ENCODE measurements at regions not wholly inside any gene's neighbourhood (a gene's known extent, or its start where the extent isn't known, plus 50 kb on each side); places are given as distances from the start of the nearest gene placed in this dataset.

- no peak overlapping the region for H3K4me3 ChIP-seq (ENCODE audit: low read length)
- peaks cover 6% of the 10 kb centered on the region for H3K4me1 ChIP-seq (ENCODE audit: insufficient read depth, low read length)
- no peaks in the 10 kb centered on the region for H3K9me3 ChIP-seq (ENCODE audit: low read depth, low read length)
- H3K27me3 ChIP-seq (ENCODE audit: insufficient read depth, low read length): no peaks in the 10 kb centered on the region
Measured at GRCh38 chr1:222049176-222049575, 307.3 kb upstream of the DUSP10 start.

GRCh38 chr1:222048094-222048595 is 306.3 kb upstream of the DUSP10 start:
- Histone ChIP-seq H3K4me1 (ENCODE audit: insufficient read depth, low read length) (peaks cover 6% of the 10 kb centered on the region), H3K9me3 (ENCODE audit: low read depth, low read length) (no peaks in the 10 kb centered on the region), H3K27me3 (ENCODE audit: insufficient read depth, low read length) (no peaks in the 10 kb centered on the region), H3K4me3 (ENCODE audit: low read length) (no peak overlapping the region)

- Histone ChIP-seq H3K27me3 (ENCODE audit: insufficient read depth, low read length) (no peaks in the 10 kb centered on the region), H3K9me3 (ENCODE audit: low read depth, low read length) (no peaks in the 10 kb centered on the region), H3K4me1 (ENCODE audit: insufficient read depth, low read length) (peaks cover 6% of the 10 kb centered on the region), H3K4me3 (ENCODE audit: low read length) (no peak overlapping the region)
Measured at GRCh38 chr1:222047366-222047765, 305.5 kb upstream of the DUSP10 start.

- H3K4me1 ChIP-seq (ENCODE audit: insufficient read depth, low read length): peaks cover 6% of the 10 kb centered on the region
- no peaks in the 10 kb centered on the region for H3K9me3 ChIP-seq (ENCODE audit: low read depth, low read length)
- H3K4me3 ChIP-seq (ENCODE audit: low read length): no peak overlapping the region
- H3K27me3 ChIP-seq (ENCODE audit: insufficient read depth, low read length): no peaks in the 10 kb centered on the region
Measured at GRCh38 chr1:222046684-222047263, 304.9 kb upstream of the DUSP10 start.

- no peak overlapping the region for H3K4me3 ChIP-seq (ENCODE audit: low read length)
- H3K9me3 ChIP-seq (ENCODE audit: low read depth, low read length): no peaks in the 10 kb centered on the region
- peaks cover 6% of the 10 kb centered on the region for H3K4me1 ChIP-seq (ENCODE audit: insufficient read depth, low read length)
- no peaks in the 10 kb centered on the region for H3K27me3 ChIP-seq (ENCODE audit: insufficient read depth, low read length)
Measured at GRCh38 chr1:222045786-222046185, 303.9 kb upstream of the DUSP10 start.

- H3K9me3 ChIP-seq (ENCODE audit: low read depth, low read length): no peaks in the 10 kb centered on the region
- peaks cover 6% of the 10 kb centered on the region for H3K4me1 ChIP-seq (ENCODE audit: insufficient read depth, low read length)
- no peaks in the 10 kb centered on the region for H3K27me3 ChIP-seq (ENCODE audit: insufficient read depth, low read length)
- no peak overlapping the region for H3K4me3 ChIP-seq (ENCODE audit: low read length)
Measured at GRCh38 chr1:222045236-222045635, 303.3 kb upstream of the DUSP10 start.

- H3K4me1 ChIP-seq (ENCODE audit: insufficient read depth, low read length): peaks cover 6% of the 10 kb centered on the region
- no peaks in the 10 kb centered on the region for H3K27me3 ChIP-seq (ENCODE audit: insufficient read depth, low read length)
- no peaks in the 10 kb centered on the region for H3K9me3 ChIP-seq (ENCODE audit: low read depth, low read length)
- no peak overlapping the region for H3K4me3 ChIP-seq (ENCODE audit: low read length)
Measured at GRCh38 chr1:222043444-222044292, 301.8 kb upstream of the DUSP10 start.

GRCh38 chr1:222042120-222042519 is 300.2 kb upstream of the DUSP10 start:
- no peaks in the 10 kb centered on the region for H3K27me3 ChIP-seq (ENCODE audit: insufficient read depth, low read length)
- no peak overlapping the region for H3K4me3 ChIP-seq (ENCODE audit: low read length)
- H3K9me3 ChIP-seq (ENCODE audit: low read depth, low read length): no peaks in the 10 kb centered on the region
- no peaks in the 10 kb centered on the region for H3K4me1 ChIP-seq (ENCODE audit: insufficient read depth, low read length)

- no peak overlapping the region for H3K4me3 ChIP-seq (ENCODE audit: low read length)
- no peaks in the 10 kb centered on the region for H3K27me3 ChIP-seq (ENCODE audit: insufficient read depth, low read length)
- no peaks in the 10 kb centered on the region for H3K4me1 ChIP-seq (ENCODE audit: insufficient read depth, low read length)
- no peaks in the 10 kb centered on the region for H3K9me3 ChIP-seq (ENCODE audit: low read depth, low read length)
Measured at GRCh38 chr1:222040955-222041354, 299.1 kb upstream of the DUSP10 start.

- no peaks in the 10 kb centered on the region for H3K27me3 ChIP-seq (ENCODE audit: insufficient read depth, low read length)
- H3K9me3 ChIP-seq (ENCODE audit: low read depth, low read length): no peaks in the 10 kb centered on the region
- H3K4me3 ChIP-seq (ENCODE audit: low read length): no peak overlapping the region
- no peaks in the 10 kb centered on the region for H3K4me1 ChIP-seq (ENCODE audit: insufficient read depth, low read length)
Measured at GRCh38 chr1:222040121-222040805, 298.4 kb upstream of the DUSP10 start.

- H3K27me3 ChIP-seq (ENCODE audit: insufficient read depth, low read length): no peaks in the 10 kb centered on the region
- no peak overlapping the region for H3K4me3 ChIP-seq (ENCODE audit: low read length)
- no peaks in the 10 kb centered on the region for H3K4me1 ChIP-seq (ENCODE audit: insufficient read depth, low read length)
- H3K9me3 ChIP-seq (ENCODE audit: low read depth, low read length): no peaks in the 10 kb centered on the region
Measured at GRCh38 chr1:222038971-222039370, 297.1 kb upstream of the DUSP10 start.

- Histone ChIP-seq H3K27me3 (ENCODE audit: insufficient read depth, low read length) (no peaks in the 10 kb centered on the region), H3K4me1 (ENCODE audit: insufficient read depth, low read length) (no peaks in the 10 kb centered on the region), H3K9me3 (ENCODE audit: low read depth, low read length) (no peaks in the 10 kb centered on the region), H3K4me3 (ENCODE audit: low read length) (no peak overlapping the region)
Measured at GRCh38 chr1:222037720-222038119, 295.8 kb upstream of the DUSP10 start.

GRCh38 chr1:222034790-222035189 is 292.9 kb upstream of the DUSP10 start:
- no peaks in the 10 kb centered on the region for H3K4me1 ChIP-seq (ENCODE audit: insufficient read depth, low read length)
- H3K27me3 ChIP-seq (ENCODE audit: insufficient read depth, low read length): no peaks in the 10 kb centered on the region
- H3K4me3 ChIP-seq (ENCODE audit: low read length): no peak overlapping the region
- H3K9me3 ChIP-seq (ENCODE audit: low read depth, low read length): no peaks in the 10 kb centered on the region

GRCh38 chr1:222033450-222033849 is 291.6 kb upstream of the DUSP10 start:
- H3K4me1 ChIP-seq (ENCODE audit: insufficient read depth, low read length): no peaks in the 10 kb centered on the region
- H3K4me3 ChIP-seq (ENCODE audit: low read length): no peak overlapping the region
- no peaks in the 10 kb centered on the region for H3K27me3 ChIP-seq (ENCODE audit: insufficient read depth, low read length)
- H3K9me3 ChIP-seq (ENCODE audit: low read depth, low read length): no peaks in the 10 kb centered on the region

- H3K9me3 ChIP-seq (ENCODE audit: low read depth, low read length): no peaks in the 10 kb centered on the region
- no peaks in the 10 kb centered on the region for H3K4me1 ChIP-seq (ENCODE audit: insufficient read depth, low read length)
- H3K27me3 ChIP-seq (ENCODE audit: insufficient read depth, low read length): no peaks in the 10 kb centered on the region
Measured at GRCh38 chr1:222031318-222031717, 289.4 kb upstream of the DUSP10 start.

More at GRCh38 chr1:222031318-222031717, 289.4 kb upstream of the DUSP10 start:
- H3K4me3 ChIP-seq (ENCODE audit: low read length): no peak overlapping the region

Data from mononuclear cell (primary cell).